ENCODE measurements at regions not wholly inside any gene's neighbourhood (a gene's known extent, or its start where the extent isn't known, plus 50 kb on each side); places are given as distances from the start of the nearest gene placed in this dataset.

GRCh38 chr10:118128675-118129074 lies 81.9 kb upstream of the RAB11FIP2 start:
- DNase-seq (ENCODE audit: extremely low read depth, low read depth): no peak
- no peak for TF ChIP-seq CTCF (IDR thresholded peaks at IDR 0.05; ENCODE audit: low read depth, low read length, missing control alignments)
- H3K4me3 ChIP-seq (replicated peaks; ENCODE audit: low read depth, low read length): no peak overlapping the region

GRCh38 chr10:118118716-118119115 lies 72.0 kb upstream of the RAB11FIP2 start:
- no peak for DNase-seq (ENCODE audit: extremely low read depth, low read depth)
- H3K4me3 ChIP-seq (replicated peaks; ENCODE audit: low read depth, low read length): no peak overlapping the region
- TF ChIP-seq CTCF (IDR thresholded peaks at IDR 0.05; ENCODE audit: low read depth, low read length, missing control alignments): no peak

GRCh38 chr10:118116715-118117449 lies 70.1 kb upstream of the RAB11FIP2 start:
- no peak for DNase-seq (ENCODE audit: extremely low read depth, low read depth)
- no peak overlapping the region for H3K4me3 ChIP-seq (replicated peaks; ENCODE audit: low read depth, low read length)
- no peak for TF ChIP-seq CTCF (IDR thresholded peaks at IDR 0.05; ENCODE audit: low read depth, low read length, missing control alignments)

- TF ChIP-seq CTCF (IDR thresholded peaks at IDR 0.05; ENCODE audit: low read depth, low read length, missing control alignments): no peak
- DNase-seq (ENCODE audit: extremely low read depth, low read depth): no peak
- no peak overlapping the region for H3K4me3 ChIP-seq (replicated peaks; ENCODE audit: low read depth, low read length)
Measured at GRCh38 chr10:118116362-118116714, 69.6 kb upstream of the RAB11FIP2 start.

- no peak for DNase-seq (ENCODE audit: extremely low read depth, low read depth)
- H3K4me3 ChIP-seq (replicated peaks; ENCODE audit: low read depth, low read length): no peak overlapping the region
- TF ChIP-seq CTCF (IDR thresholded peaks at IDR 0.05; ENCODE audit: low read depth, low read length, missing control alignments): no peak
Measured at GRCh38 chr10:118115701-118116100, 69.0 kb upstream of the RAB11FIP2 start.

GRCh38 chr10:118114992-118115391 lies 68.3 kb upstream of the RAB11FIP2 start:
- no peak for TF ChIP-seq CTCF (IDR thresholded peaks at IDR 0.05; ENCODE audit: low read depth, low read length, missing control alignments)
- no peak for DNase-seq (ENCODE audit: extremely low read depth, low read depth)
- no peak overlapping the region for H3K4me3 ChIP-seq (replicated peaks; ENCODE audit: low read depth, low read length)
